ENCODE measurements at regions not wholly inside any gene's neighbourhood (a gene's known extent, or its start where the extent isn't known, plus 50 kb on each side); places are given as distances from the start of the nearest gene placed in this dataset.
"Not testable (repeated sequence)": the region's sequence is repeated elsewhere in the genome, so short reads cannot be mapped to it uniquely, and the experiment has no call there.

DNA sequence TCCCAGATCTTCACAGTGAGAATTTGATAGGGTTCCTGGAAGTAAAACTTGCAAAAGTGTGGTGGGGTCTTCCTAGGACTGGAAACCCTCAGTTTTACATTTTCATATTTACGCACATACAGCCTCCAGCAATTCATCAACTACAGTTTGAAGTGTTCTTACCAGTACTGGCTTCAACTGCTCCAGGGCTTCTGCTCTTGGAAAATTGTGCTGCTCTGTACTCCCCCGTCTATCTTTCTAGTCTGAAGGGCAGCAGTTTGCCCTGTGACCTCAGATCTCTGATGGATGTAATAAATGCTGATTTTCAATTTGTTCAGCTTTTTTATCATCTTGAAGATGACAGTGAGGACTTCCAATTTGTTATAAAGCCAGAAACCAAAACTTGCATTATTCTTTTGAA lies 458.9 kb upstream of the FSTL5 start:
- no peak for DNase-seq

DNA sequence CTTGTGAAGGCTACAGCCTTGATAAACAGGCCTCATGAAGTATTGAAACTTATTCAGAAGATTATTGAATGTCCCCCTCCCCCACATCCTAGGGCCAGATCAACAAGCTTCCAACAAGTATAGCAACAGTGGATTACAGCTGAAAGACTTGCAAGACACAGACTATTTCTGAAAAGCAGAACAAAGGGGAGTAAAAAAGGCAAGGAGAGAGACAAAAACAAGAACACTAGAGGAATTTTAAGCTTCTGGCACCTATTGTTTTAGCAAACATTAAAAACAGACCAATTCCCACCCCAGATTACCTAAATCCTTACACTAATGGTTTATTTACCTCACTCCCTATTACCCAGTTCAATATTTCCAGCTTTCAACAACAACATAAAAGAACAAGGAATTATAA lies 446.3 kb upstream of the FSTL5 start:
- DNase-seq = no peak

DNA sequence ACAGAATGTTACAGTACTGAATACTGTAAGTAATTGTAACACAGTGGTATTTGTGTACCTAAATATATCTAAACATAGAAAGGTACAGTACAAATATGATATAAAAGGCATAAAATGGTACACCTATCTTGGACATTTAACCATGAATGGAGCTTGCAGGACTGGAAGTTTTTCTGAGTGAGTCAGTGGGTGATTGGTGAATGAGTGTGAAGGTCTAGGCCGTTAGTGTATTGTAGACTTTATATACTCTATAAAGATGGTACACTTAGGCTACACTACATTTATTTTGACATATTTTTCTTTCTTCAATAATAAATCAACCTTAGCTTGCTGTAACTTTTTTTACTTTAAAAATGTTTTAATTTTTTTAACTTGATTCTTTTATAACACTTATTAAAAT lies 422.5 kb upstream of the FSTL5 start:
- DNase-seq = no peak

GRCh38 chr4:162582180-162582579 lies 418.4 kb upstream of the FSTL5 start:
- DNase-seq = no peak

GRCh38 chr4:162565730-162566129 lies 401.9 kb upstream of the FSTL5 start:
- DNase-seq = no peak

- DNase-seq = no peak
Measured at GRCh38 chr4:162560073-162560472, 396.3 kb upstream of the FSTL5 start.

DNA sequence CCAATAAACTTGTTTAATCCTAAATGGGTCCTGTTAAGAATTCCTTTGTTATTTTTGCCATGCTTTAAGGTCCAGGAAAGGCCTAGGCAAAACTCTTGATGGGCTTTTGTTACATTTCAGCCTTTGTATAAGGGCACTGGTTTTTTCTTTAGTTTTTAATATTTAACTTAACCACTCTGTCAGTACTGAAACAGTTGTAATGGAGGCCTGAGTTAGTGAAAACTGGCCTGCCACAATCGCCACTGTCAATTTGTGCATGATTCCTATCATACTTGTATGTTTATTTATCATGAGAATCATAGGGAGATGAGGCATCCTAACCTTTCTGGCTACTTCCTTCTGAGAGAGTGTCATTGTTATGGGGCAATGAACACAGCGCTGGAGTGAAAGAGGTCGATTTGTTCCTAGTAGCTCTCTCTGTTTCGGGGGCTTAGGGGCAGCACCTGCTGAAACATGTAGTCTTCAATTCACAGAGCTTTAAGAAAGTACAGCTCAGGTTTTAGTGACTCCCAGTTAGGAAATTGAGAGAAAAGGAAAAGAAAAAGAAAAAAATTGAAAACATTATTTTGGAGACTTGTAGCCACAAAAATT lies 393.8 kb upstream of the FSTL5 start:
- no peak for DNase-seq

- no peak for DNase-seq
Measured at GRCh38 chr4:162535121-162535520, 371.3 kb upstream of the FSTL5 start.

GRCh38 chr4:162523171-162523570 lies 359.4 kb upstream of the FSTL5 start:
- DNase-seq = no peak

GRCh38 chr4:162522724-162523123 lies 358.9 kb upstream of the FSTL5 start:
- no peak for DNase-seq

GRCh38 chr4:162510937-162511336 lies 347.1 kb upstream of the FSTL5 start:
- no peak for DNase-seq

DNA sequence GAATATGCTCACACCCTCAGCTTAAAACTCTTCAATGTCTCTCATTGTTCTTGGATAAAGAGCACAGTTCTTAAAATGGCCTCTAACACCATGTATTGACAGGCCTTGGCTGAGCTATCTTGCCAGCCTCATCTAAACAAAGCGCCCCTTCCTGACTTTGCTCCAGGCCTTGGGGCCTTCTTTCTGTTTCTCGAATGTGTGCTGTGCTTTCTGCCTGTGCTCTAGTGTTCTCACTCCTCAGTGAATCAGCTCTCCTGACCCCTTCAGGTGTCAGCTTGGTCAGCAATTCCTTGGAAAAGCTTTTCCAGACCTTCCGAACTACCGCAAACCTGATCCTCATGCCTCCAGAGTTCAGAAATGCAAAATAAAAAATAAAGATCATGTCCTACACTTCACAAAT lies 346.3 kb upstream of the FSTL5 start:
- no peak for DNase-seq

- no peak for DNase-seq
Measured at GRCh38 chr4:162509333-162509732, 345.5 kb upstream of the FSTL5 start.

DNA sequence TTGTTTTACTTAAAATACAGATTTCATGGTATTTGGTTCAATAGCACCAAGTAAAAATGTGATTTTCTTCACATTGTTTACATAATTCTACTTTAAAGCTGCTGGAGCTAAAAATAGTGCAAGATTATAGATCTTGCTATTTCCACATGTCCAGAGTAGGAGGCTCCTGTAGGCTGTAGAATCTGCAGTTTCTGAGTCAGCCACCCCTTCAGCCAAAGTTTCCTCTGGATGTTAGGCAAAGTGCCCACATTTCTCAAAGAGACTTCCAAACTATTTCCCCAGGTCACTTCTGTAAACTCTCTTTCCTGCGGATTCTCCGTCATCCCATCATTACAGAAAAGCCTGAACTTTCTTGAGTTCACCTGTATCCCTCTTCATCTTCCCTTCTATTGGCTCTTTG lies 342.5 kb upstream of the FSTL5 start:
- DNase-seq = peak; percentile 48

- no peak for DNase-seq
Measured at GRCh38 chr4:162503868-162504267, 340.1 kb upstream of the FSTL5 start.

GRCh38 chr4:162502109-162502508 lies 338.3 kb upstream of the FSTL5 start:
- DNase-seq = no peak

GRCh38 chr4:162499478-162499877 lies 335.7 kb upstream of the FSTL5 start:
- no peak for DNase-seq

DNA sequence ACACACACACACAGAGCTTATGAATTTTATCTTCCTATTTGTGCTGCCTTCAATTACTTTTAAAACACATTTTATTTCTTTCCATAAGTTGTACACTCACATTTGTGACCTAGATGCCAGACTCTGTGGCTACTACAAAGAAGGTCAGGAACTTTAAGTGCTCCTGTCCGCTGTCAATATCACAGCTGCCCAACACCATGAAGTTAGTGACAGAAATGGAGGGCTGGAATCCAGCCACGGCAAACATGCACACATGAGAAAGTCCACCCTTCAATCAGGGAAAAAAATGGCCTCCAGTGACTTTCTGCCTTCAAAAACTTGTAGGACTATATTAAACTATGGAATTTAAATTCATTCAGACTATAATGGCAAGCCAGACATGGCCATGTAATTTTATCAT lies 334.4 kb upstream of the FSTL5 start:
- no peak for DNase-seq

DNA sequence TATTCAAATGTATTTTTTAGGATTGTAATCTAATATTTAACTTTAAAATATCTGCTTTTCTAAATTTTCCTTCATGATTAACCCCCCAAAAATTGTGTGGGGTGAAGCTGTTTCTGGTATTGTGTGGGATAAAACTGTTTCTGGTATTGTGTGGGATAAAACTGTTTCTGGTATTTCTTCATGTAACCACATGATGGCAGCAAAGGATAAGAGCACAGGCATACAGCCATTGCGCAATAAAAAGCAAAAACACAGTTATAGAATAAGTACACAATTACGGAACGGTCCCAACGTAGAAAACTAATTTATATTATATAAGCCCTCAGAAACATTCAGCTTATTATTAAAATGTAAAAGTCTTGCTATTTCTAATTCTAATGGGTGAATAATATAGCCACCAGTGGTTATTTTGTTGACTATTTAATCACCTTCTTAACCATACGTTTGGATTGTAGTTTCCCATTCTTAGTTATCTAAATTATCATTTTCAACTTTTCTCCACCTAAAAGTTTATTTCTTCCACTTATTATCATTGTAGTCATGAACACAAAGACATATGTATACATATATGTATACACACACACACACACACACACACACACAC lies 333.9 kb upstream of the FSTL5 start:
- DNase-seq = peak; percentile 45

- DNase-seq = no peak
Measured at GRCh38 chr4:162494935-162495334, 331.1 kb upstream of the FSTL5 start.

DNA sequence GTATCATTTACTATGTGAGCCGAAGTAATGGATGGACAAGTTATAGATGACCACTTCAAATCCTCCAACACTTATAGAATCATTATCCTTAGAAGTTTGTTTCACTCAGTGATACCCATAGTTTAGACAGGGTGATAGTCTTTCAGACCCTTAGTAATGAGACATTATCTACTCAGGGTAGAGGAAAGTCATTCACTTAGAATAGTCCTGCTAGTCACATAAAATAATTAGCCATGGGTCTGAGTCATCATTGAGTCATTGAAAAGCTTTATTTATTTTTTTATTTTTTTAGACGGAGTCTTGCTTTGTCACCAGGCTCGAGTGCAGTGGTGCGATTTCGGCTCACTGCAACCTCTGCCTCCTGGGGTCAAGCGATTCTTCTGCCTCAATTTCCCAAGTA lies 321.7 kb upstream of the FSTL5 start:
- peak; percentile 45 for DNase-seq

GRCh38 chr4:162475246-162475645 lies 311.4 kb upstream of the FSTL5 start:
- DNase-seq = peak; percentile 27

DNA sequence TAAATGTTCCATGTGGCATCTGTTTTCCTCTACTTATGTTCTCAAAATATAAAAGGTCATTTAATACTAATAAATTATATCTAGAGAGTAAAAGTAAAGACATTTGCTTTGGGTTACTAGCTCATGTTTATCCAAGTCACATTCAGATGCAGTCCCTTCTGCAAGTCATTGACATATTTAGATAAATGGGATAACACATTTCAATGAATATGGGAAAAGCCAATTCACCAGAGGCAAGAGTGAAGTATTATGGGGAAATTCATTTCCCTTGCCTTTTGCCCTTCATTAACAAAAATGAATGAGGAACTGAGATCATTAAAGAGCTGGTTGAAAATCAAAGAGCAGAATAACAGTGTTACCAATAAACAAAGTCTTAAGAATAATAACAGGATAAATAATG lies 306.2 kb upstream of the FSTL5 start:
- DNase-seq = no peak

DNA sequence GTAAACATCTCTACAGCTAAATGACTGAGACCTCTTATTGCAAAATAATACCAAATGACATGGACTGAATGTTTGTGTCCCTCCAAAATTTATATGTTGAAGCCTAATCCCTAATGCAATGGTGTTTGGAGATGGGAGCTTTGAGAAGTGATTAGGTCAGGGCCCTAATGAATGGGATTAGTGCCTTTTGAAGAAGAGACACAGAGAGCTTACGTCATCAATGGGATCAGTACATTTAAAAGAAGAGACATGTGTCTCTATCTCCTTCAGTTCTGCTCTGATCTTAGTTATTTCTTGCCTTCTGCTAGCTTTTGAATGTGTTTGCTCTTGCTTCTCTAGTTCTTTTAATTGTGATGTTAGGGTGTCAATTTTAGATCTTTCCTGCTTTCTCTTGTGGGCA lies 301.6 kb upstream of the FSTL5 start:
- not testable (repeated sequence) for DNase-seq

DNA sequence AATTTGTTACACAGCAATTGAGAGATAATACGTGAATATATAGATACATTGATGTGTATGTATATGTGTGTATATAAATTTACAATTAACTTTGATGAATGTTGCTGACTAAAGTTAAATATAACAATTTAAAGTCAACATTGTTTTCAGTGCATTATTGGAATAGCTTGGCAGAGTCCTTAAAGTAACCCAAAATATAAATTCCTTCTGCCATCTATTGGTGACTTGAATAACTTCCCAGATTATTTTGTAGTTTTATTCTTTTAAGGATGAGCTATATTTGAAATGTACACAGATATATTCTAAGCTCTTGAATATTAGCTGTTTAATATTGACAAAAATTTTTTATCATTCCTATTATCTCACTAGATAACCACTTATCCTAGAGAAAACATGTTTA lies 298.2 kb upstream of the FSTL5 start:
- DNase-seq = peak; percentile 17
